ENCODE measurements at regions not wholly inside any gene's neighbourhood (a gene's known extent, or its start where the extent isn't known, plus 50 kb on each side); places are given as distances from the start of the nearest gene placed in this dataset.

- H2BK20ac ChIP-seq (ENCODE audit: low read length), result no peak overlapping the region
- no peak overlapping the region for H3K14ac ChIP-seq (ENCODE audit: insufficient read length)
- H3K56ac ChIP-seq (replicated peaks; ENCODE audit: insufficient read length, low read depth, low read length), result no peak overlapping the region
- no peaks in the 10 kb centered on the region for H3K79me1 ChIP-seq (ENCODE audit: low read depth, low read length)
- no peak overlapping the region for H3K18ac ChIP-seq (ENCODE audit: extremely low read depth, low read length)
- H3K9ac ChIP-seq (replicated peaks in 1 of 4; ENCODE audit: extremely low read depth in 1 of 4, low read depth in 3 of 4, low read length in 3 of 4), result no peak overlapping the region
- H2BK15ac ChIP-seq (ENCODE audit: low read length), result no peak overlapping the region
- H2BK12ac ChIP-seq (ENCODE audit: low read depth, low read length), result no peak overlapping the region
- H3K4me1 ChIP-seq (replicated peaks in 1 of 4; ENCODE audit: control insufficient read depth in 3 of 4, insufficient read depth in 4 of 4, low read length in 3 of 4), result peaks cover 0 to 3% (median 0%) of the 10 kb centered on the region in 4 experiments; a peak in 2 of 7 replicates
- no peak overlapping the region for H3K23ac ChIP-seq (ENCODE audit: insufficient read length)
- DNase-seq (ENCODE audit: low read depth in 1 of 2, low spot score in 2 of 2) (no peak), FAIRE-seq (no peak)
- H2BK120ac ChIP-seq (replicated peaks; ENCODE audit: low read depth, low read length), result no peak overlapping the region
- CTCF ChIA-PET (ENCODE audit: partially characterized antibody), result interaction anchor here (2.4 kb wide), 1 partner anchor 11 kb away, joined by 6 read pairs; no protein-coding TSS in a partner anchor
- H2AFZ ChIP-seq (ENCODE audit: low read length), result no peak overlapping the region
- POLR2A ChIA-PET (ENCODE audit: partially characterized antibody), result no interaction called here
- H3K4me2 ChIP-seq (ENCODE audit: insufficient read depth in 1 of 2, low read depth in 2 of 2, low read length in 2 of 2), result no peak overlapping the region
- H3K4me3 ChIP-seq (ENCODE audit: extremely low read depth in 1 of 4, insufficient read depth in 2 of 4, low read depth in 3 of 4, low read length in 4 of 4), result no peak overlapping the region
- H4K20me1 ChIP-seq (replicated peaks in 1 of 2; ENCODE audit: control insufficient read depth in 1 of 2, insufficient read depth in 2 of 2, low read length in 2 of 2), result peaks cover 0 to 3% of the 10 kb centered on the region in 2 experiments
- H3K23me2 ChIP-seq (ENCODE audit: low read depth, low read length), result no peaks in the 10 kb centered on the region
- H2BK5ac ChIP-seq (ENCODE audit: low read depth, low read length), result no peak overlapping the region
- no peak overlapping the region for H4K91ac ChIP-seq (replicated peaks; ENCODE audit: insufficient read length, low read length)
- 83% methylated on average over 2 of the region's 2 CpGs; no CpG with 5 or more reads in 1 of the 2 experiments for WGBS, 2 experiments (ENCODE audit: extremely low coverage in 1 of 2, insufficient coverage in 1 of 2, insufficient read length in 1 of 2, insufficient replicate concordance in 2 of 2, low coverage in 1 of 2, low lambda C conversion rate in 2 of 2, missing lambda C conversion rate in 1 of 2)
- no peak overlapping the region for H2AK5ac ChIP-seq (ENCODE audit: low read depth, low read length)
- no peak overlapping the region for H4K5ac ChIP-seq (ENCODE audit: insufficient read length, low read depth, low read length)
- H3K9me3 ChIP-seq (ENCODE audit: insufficient read depth in 2 of 2, low read depth in 1 of 2, low read length in 1 of 2), result no peaks in the 10 kb centered on the region
- H3K36me3 ChIP-seq (ENCODE audit: control insufficient read depth in 2 of 4, insufficient read depth in 4 of 4, low read length in 3 of 4), result no peaks in the 10 kb centered on the region
- H3K79me2 ChIP-seq (ENCODE audit: control insufficient read depth in 1 of 2, insufficient read depth in 2 of 2, low read length in 2 of 2), result no peaks in the 10 kb centered on the region
- no peak overlapping the region for H3K4ac ChIP-seq (replicated peaks; ENCODE audit: insufficient read length, low read depth, low read length)
- H3K27ac ChIP-seq (ENCODE audit: low read depth, low read length), result no peak overlapping the region
- H4K8ac ChIP-seq (ENCODE audit: extremely low read depth, insufficient read depth, low read length), result no peak overlapping the region
- peaks cover 66 to 98% (median 88%) of the 10 kb centered on the region in 4 experiments for H3K27me3 ChIP-seq (replicated peaks in 1 of 4; ENCODE audit: control insufficient read depth in 3 of 4, extremely low read depth in 1 of 4, insufficient read depth in 3 of 4, low read length in 3 of 4)
- TF ChIP-seq SP2 (IDR thresholded peaks at IDR 0.05; ENCODE audit: low read length), result no peak
- no peak for TF ChIP-seq ATF2 (IDR thresholded peaks at IDR 0.05; ENCODE audit: low read length)
- no peak for TF ChIP-seq CTCF (IDR thresholded peaks at IDR 0.05; ENCODE audit: control extremely low read depth in 1 of 3, insufficient read depth in 1 of 3, low read depth in 1 of 3, low read length in 3 of 3)
- no peak for TF ChIP-seq ATF3 (IDR thresholded peaks at IDR 0.05; ENCODE audit: insufficient read depth, low read depth, low read length)
- no peak for TF ChIP-seq CBX5 (IDR thresholded peaks at IDR 0.05; ENCODE audit: low read depth, low read length)
- TF ChIP-seq SIN3A (conservative IDR thresholded peaks at IDR 0.05 in 1 of 2, IDR thresholded peaks at IDR 0.05 in 1 of 2; ENCODE audit: low read depth in 1 of 2, low read length in 2 of 2), result no peak
These were observed 114.9 kb downstream of the VPREB1 start for GRCh38 chr22:22359465-22359864.

All from H1 (cell line).